ENCODE measurements at regions not wholly inside any gene's neighbourhood (a gene's known extent, or its start where the extent isn't known, plus 50 kb on each side); places are given as distances from the start of the nearest gene placed in this dataset.

DNA sequence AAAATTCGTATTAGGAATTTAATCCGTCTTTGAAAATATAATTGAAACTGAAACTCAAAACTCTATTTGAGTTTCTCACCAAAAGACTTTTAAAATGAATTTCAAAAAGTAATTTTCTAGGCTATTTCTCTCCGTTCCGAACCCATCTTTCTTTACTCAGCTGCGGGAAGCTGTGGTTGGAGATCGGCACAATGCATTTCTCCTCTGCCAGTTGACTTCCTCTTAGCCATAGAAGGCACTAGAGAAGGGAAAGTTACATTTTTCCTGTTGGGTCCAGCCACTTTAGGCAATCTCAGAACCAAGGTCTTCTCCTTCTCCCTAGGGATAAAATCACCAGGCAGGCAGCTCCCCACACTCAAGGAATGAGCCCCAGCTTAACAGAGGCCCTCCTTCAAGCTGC, 133.6 kb upstream of the COL1A2 start:
- TF ChIP-seq, protein P1, sequence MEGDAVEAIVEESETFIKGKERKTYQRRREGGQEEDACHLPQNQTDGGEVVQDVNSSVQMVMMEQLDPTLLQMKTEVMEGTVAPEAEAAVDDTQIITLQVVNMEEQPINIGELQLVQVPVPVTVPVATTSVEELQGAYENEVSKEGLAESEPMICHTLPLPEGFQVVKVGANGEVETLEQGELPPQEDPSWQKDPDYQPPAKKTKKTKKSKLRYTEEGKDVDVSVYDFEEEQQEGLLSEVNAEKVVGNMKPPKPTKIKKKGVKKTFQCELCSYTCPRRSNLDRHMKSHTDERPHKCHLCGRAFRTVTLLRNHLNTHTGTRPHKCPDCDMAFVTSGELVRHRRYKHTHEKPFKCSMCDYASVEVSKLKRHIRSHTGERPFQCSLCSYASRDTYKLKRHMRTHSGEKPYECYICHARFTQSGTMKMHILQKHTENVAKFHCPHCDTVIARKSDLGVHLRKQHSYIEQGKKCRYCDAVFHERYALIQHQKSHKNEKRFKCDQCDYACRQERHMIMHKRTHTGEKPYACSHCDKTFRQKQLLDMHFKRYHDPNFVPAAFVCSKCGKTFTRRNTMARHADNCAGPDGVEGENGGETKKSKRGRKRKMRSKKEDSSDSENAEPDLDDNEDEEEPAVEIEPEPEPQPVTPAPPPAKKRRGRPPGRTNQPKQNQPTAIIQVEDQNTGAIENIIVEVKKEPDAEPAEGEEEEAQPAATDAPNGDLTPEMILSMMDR (conservative IDR thresholded peaks at IDR 0.05; ENCODE audit: low read length) = no peak
- TF ChIP-seq EZH2phosphoT487 (IDR thresholded peaks at IDR 0.05; ENCODE audit: borderline replicate concordance, low read depth, low read length) = no peak

Data from OCI-LY7 (cell line).